ENCODE measurements at regions not wholly inside any gene's neighbourhood (a gene's known extent, or its start where the extent isn't known, plus 50 kb on each side); places are given as distances from the start of the nearest gene placed in this dataset.
"Not testable (repeated sequence)": the region's sequence is repeated elsewhere in the genome, so short reads cannot be mapped to it uniquely, and the experiment has no call there.

GRCh38 chr13:90700340-90700739 is 647.1 kb upstream of the MIR17HG start:
- DNase-seq (ENCODE audit: extremely low read depth, low read depth): no peak

GRCh38 chr13:90701264-90701663 is 646.2 kb upstream of the MIR17HG start:
- no peak for DNase-seq (ENCODE audit: extremely low read depth, low read depth)

- no peak for DNase-seq (ENCODE audit: extremely low read depth, low read depth)
These were observed 645.4 kb upstream of the MIR17HG start for GRCh38 chr13:90702050-90702449.

GRCh38 chr13:90706631-90707030 is 640.9 kb upstream of the MIR17HG start:
- no peak for DNase-seq (ENCODE audit: extremely low read depth, low read depth)

- DNase-seq (ENCODE audit: extremely low read depth, low read depth): no peak
These were observed 639.4 kb upstream of the MIR17HG start for GRCh38 chr13:90708128-90708527.

GRCh38 chr13:90709319-90709718 is 638.2 kb upstream of the MIR17HG start:
- no peak for DNase-seq (ENCODE audit: extremely low read depth, low read depth)

- no peak for DNase-seq (ENCODE audit: extremely low read depth, low read depth)
These were observed 637.2 kb upstream of the MIR17HG start for GRCh38 chr13:90710164-90710759.

- DNase-seq (ENCODE audit: extremely low read depth, low read depth): no peak
These were observed 633.9 kb upstream of the MIR17HG start for GRCh38 chr13:90713441-90714133.

- no peak for DNase-seq (ENCODE audit: extremely low read depth, low read depth)
These were observed 632.0 kb upstream of the MIR17HG start for GRCh38 chr13:90715485-90715884.

- no peak for DNase-seq (ENCODE audit: extremely low read depth, low read depth)
These were observed 630.0 kb upstream of the MIR17HG start for GRCh38 chr13:90717451-90717936.

GRCh38 chr13:90719461-90719860 is 628.0 kb upstream of the MIR17HG start:
- no peak for DNase-seq (ENCODE audit: extremely low read depth, low read depth)

GRCh38 chr13:90721937-90722336 is 625.5 kb upstream of the MIR17HG start:
- no peak for DNase-seq (ENCODE audit: extremely low read depth, low read depth)

- no peak for DNase-seq (ENCODE audit: extremely low read depth, low read depth)
These were observed 624.1 kb upstream of the MIR17HG start for GRCh38 chr13:90723381-90723780.

- DNase-seq (ENCODE audit: extremely low read depth, low read depth): no peak
These were observed 621.1 kb upstream of the MIR17HG start for GRCh38 chr13:90726375-90726774.

- no peak for DNase-seq (ENCODE audit: extremely low read depth, low read depth)
These were observed 615.4 kb upstream of the MIR17HG start for GRCh38 chr13:90732049-90732448.

GRCh38 chr13:90734497-90734896 is 613.0 kb upstream of the MIR17HG start:
- not testable (repeated sequence) for DNase-seq (ENCODE audit: extremely low read depth, low read depth)

GRCh38 chr13:90738881-90739280 is 608.6 kb upstream of the MIR17HG start:
- DNase-seq (ENCODE audit: extremely low read depth, low read depth): no peak

GRCh38 chr13:90740099-90740498 is 607.4 kb upstream of the MIR17HG start:
- DNase-seq (ENCODE audit: extremely low read depth, low read depth): no peak

- DNase-seq (ENCODE audit: extremely low read depth, low read depth): no peak
These were observed 605.1 kb upstream of the MIR17HG start for GRCh38 chr13:90742381-90742780.

GRCh38 chr13:90746230-90746629 is 601.3 kb upstream of the MIR17HG start:
- DNase-seq (ENCODE audit: extremely low read depth, low read depth): no peak

GRCh38 chr13:90750021-90750420 is 597.5 kb upstream of the MIR17HG start:
- no peak for DNase-seq (ENCODE audit: extremely low read depth, low read depth)

GRCh38 chr13:90751026-90751425 is 596.5 kb upstream of the MIR17HG start:
- DNase-seq (ENCODE audit: extremely low read depth, low read depth): no peak
